ENCODE measurements at regions not wholly inside any gene's neighbourhood (a gene's known extent, or its start where the extent isn't known, plus 50 kb on each side); places are given as distances from the start of the nearest gene placed in this dataset.
A peak's percentile ranks its signal among the peaks of the same experiment; 100 is the strongest.

GRCh38 chr11:123253911-123254310, 58.9 kb upstream of the CLMP start:
- DNase-seq = no peak

GRCh38 chr11:123253223-123253622, 58.2 kb upstream of the CLMP start:
- DNase-seq = no peak

- no peak for DNase-seq
These were observed 56.8 kb upstream of the CLMP start for GRCh38 chr11:123251657-123252344.

DNA sequence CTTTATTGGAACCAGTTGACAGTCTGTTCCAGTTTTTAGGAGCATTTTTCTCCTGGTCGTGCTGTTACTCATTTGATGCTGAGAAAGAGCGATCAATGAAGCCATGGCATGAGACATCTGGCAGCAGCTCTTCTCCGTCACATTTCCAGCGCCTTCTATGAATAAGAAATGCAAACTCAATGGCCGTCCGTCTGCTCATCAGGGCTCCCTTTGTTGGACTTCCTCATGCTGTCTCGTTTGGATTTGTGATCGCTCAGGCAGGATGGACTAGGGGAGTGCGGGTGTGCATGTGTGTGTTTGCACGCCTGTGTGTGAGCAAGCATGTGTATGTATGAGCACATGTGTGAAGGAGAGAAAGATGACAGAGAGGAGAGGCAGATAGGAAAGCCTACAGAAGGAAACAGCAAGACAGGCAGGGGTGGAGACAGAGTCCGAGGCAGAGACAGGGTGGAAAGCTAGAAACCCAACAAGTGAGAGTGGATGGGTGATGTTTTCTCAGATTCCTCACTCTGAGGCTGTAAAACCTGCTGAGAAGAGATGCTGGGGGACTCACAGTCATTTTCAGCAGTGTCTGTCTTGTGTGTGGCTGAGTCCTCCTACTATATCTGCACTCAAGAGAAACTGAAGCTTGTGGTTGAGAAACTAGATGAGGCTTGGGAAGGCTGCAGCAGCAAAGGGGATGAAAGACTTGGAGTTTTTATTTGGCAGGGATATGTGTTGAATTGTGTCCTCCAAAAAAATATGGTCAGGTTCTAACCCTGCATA, 56.0 kb upstream of the CLMP start:
- no peak for DNase-seq

- no peak for DNase-seq
These were observed 54.3 kb upstream of the CLMP start for GRCh38 chr11:123249354-123249753.

GRCh38 chr11:123247813-123248379, 52.8 kb upstream of the CLMP start:
- no peak for DNase-seq

DNA sequence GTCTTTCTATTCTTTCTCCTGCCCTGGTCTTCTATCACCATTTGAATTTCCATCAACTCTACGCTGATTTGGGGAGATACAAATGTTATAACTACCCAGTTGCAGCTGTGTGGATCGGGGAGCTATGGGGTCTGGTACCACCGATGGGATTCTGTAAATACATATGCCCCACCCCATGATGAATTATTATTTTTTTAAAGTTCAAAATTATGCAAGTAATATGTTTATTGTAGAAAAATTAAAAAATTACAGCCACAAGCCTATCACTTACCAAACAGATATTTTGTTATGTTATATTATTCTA, 52.4 kb upstream of the CLMP start:
- no peak for DNase-seq

DNA sequence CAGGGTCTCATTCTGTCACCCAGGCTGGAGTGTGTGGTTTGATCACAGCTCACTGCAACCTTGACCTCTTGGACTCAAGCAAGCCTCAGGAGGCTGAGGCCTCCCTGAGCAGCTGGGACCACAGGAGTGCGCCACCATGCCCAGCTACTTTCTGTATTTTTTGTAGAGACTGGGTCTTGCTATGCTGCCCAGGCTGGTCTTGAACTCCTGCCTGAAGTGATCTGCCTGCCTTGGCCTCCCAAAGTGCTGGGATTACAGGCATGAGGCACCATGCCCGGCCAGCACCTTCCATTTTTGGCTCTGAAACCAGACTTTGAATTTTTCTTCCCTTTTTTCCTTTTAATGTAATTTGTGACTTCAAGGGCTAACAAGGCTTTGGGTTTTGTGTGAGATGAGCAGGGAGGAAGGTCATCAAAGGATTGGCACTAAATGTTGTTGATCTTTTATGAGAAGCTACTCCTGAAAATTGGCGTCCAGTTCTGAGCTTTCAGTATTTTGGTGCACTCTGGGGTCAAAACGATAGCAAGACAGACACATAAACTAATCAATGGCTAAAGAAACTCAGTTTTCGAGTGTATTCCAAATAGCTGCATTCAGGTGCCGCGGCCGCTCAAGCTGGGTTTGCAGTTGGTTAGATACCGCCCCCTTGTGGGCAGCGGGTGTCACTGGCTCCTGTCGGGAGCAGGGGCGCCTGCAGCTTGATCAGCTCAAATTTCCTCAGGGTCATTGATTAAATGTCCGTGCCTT, 51.9 kb upstream of the CLMP start:
- DNase-seq = peak; percentile 71

DNA sequence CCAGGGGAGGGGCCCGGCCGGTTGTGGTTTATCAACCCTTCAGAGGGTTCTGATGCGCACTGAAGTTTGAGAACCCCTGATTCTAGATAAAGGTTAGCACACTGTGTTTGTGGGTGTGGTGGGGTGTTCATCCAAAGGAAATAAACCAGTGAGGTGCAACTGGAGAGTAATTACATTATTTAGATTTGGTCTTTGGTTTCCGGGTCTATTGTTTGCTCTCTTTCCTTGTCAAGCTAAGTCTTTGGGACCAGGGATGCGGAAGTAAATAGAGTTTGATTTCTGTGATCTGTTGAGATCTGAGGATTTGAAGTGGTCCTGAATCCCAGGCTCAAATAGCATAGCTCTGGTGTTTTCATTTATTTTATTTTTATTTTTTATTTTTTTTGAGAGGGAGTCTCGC, 50.5 kb upstream of the CLMP start:
- no peak for DNase-seq

Measured in NCI-H1436 (cell line).